Neuronal stem cell (in vitro differentiated cells): ENCODE measurements at regions not wholly inside any gene's neighbourhood (a gene's known extent, or its start where the extent isn't known, plus 50 kb on each side); places are given as distances from the start of the nearest gene placed in this dataset.

Experiments used
- DNase-seq: peaks from one replicate; pipeline ENCODE4 v3.0.0-alpha.2; 2013; ENCODE audit warnings: low spot score
- H2AFZ ChIP-seq: one replicate; pipeline ENCODE4 v1.6.1; 2013; ENCODE audit warnings: mild to moderate bottlenecking, low read length, inconsistent platforms
- H2AK5ac ChIP-seq: 2 replicates; pipeline ENCODE4 v1.6.1; 2013; ENCODE audit warnings: low read depth, mild to moderate bottlenecking, inconsistent platforms, low read length, moderate library complexity, mixed read lengths
- H2BK120ac ChIP-seq: 2 replicates; pipeline ENCODE4 v1.6.1; 2013; ENCODE audit warnings: low read depth, mild to moderate bottlenecking, inconsistent platforms, low read length, moderate library complexity, mixed read lengths
- H2BK12ac ChIP-seq: one replicate; pipeline ENCODE4 v1.6.1; 2013; ENCODE audit warnings: low read length, inconsistent platforms
- H2BK15ac ChIP-seq: 2 replicates; pipeline ENCODE4 v1.6.1; 2013; ENCODE audit warnings: mild to moderate bottlenecking, low read length, inconsistent platforms, mixed read lengths
- H2BK5ac ChIP-seq: one replicate; pipeline ENCODE4 v1.6.1; 2013; ENCODE audit warnings: inconsistent platforms, mild to moderate bottlenecking, low read length, moderate library complexity
- H3K14ac ChIP-seq: one replicate; pipeline ENCODE4 v1.6.1; 2013; ENCODE audit warnings: low read length, inconsistent platforms
- H3K18ac ChIP-seq: 2 replicates; pipeline ENCODE4 v1.6.1; 2013; ENCODE audit warnings: low read length, inconsistent platforms
- H3K23ac ChIP-seq: 2 replicates; pipeline ENCODE4 v1.6.1; 2013; ENCODE audit warnings: low read depth, mild to moderate bottlenecking, mixed read lengths, low read length, inconsistent platforms; ENCODE audit not compliant: poor library complexity
- H3K27ac ChIP-seq: replicated peaks from 3 replicates; pipeline ENCODE4 v1.5.1; 2013; ENCODE audit warnings: low read length, inconsistent platforms
- H3K27me3 ChIP-seq, 3 experiments: 2 replicates each; pipeline ENCODE4 v1.6.1; 2013; ENCODE audit warnings: low read length in 3 of 3, mild to moderate bottlenecking in 2 of 3, inconsistent platforms in 1 of 3, low read depth in 1 of 3, mixed read lengths in 1 of 3, moderate library complexity in 1 of 3; ENCODE audit not compliant: control insufficient read depth in 3 of 3, insufficient read depth in 3 of 3
- H3K36me3 ChIP-seq, 2 donors: replicated peaks in 1 of 2; 2 replicates each; pipeline ENCODE4 v1.6.1; 2013; ENCODE audit warnings: low read length in 2 of 2; ENCODE audit not compliant: control insufficient read depth in 2 of 2, insufficient read depth in 2 of 2
- H3K4ac ChIP-seq: 2 replicates; pipeline ENCODE4 v1.6.1; 2013; ENCODE audit warnings: inconsistent platforms, mild to moderate bottlenecking, low read length, moderate library complexity
- H3K4me1 ChIP-seq, 2 donors: 1 replicate in 1 of 2; 2 replicates in 1 of 2; pipeline ENCODE4 v1.6.1; 2013; ENCODE audit warnings: low read length in 2 of 2, low read depth in 1 of 2; ENCODE audit not compliant: control insufficient read depth in 2 of 2, insufficient read depth in 1 of 2
- H3K4me2 ChIP-seq: one replicate; pipeline ENCODE4 v1.6.1; 2013; ENCODE audit warnings: mild to moderate bottlenecking, low read length, inconsistent platforms; ENCODE audit not compliant: insufficient read depth, poor library complexity, severe bottlenecking
- H3K4me3 ChIP-seq, 2 donors: 2 replicates each; pipeline ENCODE4 v1.5.1; 2013; ENCODE audit warnings: low read length in 2 of 2, mild to moderate bottlenecking in 2 of 2, inconsistent platforms in 1 of 2, moderate library complexity in 1 of 2
- H3K79me1 ChIP-seq: one replicate; pipeline ENCODE4 v1.6.1; 2013; ENCODE audit warnings: low read depth, mild to moderate bottlenecking, inconsistent platforms, low read length, moderate library complexity
- H3K9ac ChIP-seq: one replicate; pipeline ENCODE4 v1.6.1; 2013; ENCODE audit warnings: mild to moderate bottlenecking, low read depth, low read length, inconsistent platforms; ENCODE audit not compliant: poor library complexity
- H3K9me3 ChIP-seq, 2 donors: replicated peaks in 1 of 2; 2 replicates each; pipeline versions ENCODE3 to v1.6.1; 2013; ENCODE audit warnings: low read length in 2 of 2, mild to moderate bottlenecking in 2 of 2, inconsistent platforms in 1 of 2, low read depth in 1 of 2, mixed read lengths in 1 of 2, moderate library complexity in 1 of 2; ENCODE audit not compliant: control insufficient read depth in 2 of 2, insufficient read depth in 1 of 2
- H4K8ac ChIP-seq: one replicate; pipeline ENCODE4 v1.6.1; 2013; ENCODE audit warnings: low read depth, mild to moderate bottlenecking, inconsistent platforms, low read length, moderate library complexity
- H4K91ac ChIP-seq: one replicate; pipeline ENCODE4 v1.6.1; 2013; ENCODE audit warnings: low read length, low read depth, mild to moderate bottlenecking, inconsistent platforms; ENCODE audit not compliant: poor library complexity
- WGBS, 2 donors: extraction: QIAGEN DNeasy Blood & Tissue Kit; methylation state at CpG; one replicate each; pipeline ENCODE4 v1.1.7; 2013; ENCODE audit warnings: missing lambda C conversion rate in 2 of 2, mixed read lengths in 1 of 2; ENCODE audit not compliant: insufficient read length in 2 of 2, insufficient replicate concordance in 1 of 2; ENCODE audit errors: extremely low coverage in 2 of 2; 5-methylcytosine and 5-hydroxymethylcytosine counted together

GRCh38 chr10:52666931-52667330 is 105.7 kb downstream of the MBL2 start:
- peaks cover 0 to 3% of the 10 kb centered on the region in 2 donors for H3K9me3 ChIP-seq
- no peaks in the 10 kb centered on the region for H3K4me1 ChIP-seq
- H2BK120ac ChIP-seq = no peak overlapping the region
- no peak overlapping the region for H4K8ac ChIP-seq
- no peaks in the 10 kb centered on the region for H3K36me3 ChIP-seq
- no peak overlapping the region for H3K14ac ChIP-seq
- no peak overlapping the region for H3K18ac ChIP-seq
- H3K4me2 ChIP-seq = no peak overlapping the region
- H2AK5ac ChIP-seq = no peak overlapping the region
- no peak overlapping the region for H2BK15ac ChIP-seq
- no peak overlapping the region for H2BK5ac ChIP-seq
- H3K27me3 ChIP-seq = no peaks in the 10 kb centered on the region
- no peak overlapping the region for H2AFZ ChIP-seq
- H3K27ac ChIP-seq = no peak overlapping the region
- DNase-seq = no peak
- no peak overlapping the region for H3K23ac ChIP-seq
- no peaks in the 10 kb centered on the region for H3K79me1 ChIP-seq
- H2BK12ac ChIP-seq = no peak overlapping the region
- no CpG with 5 or more reads among the region's 1 CpG for WGBS, 2 donors
- H3K9ac ChIP-seq = no peak overlapping the region
- H3K4ac ChIP-seq = no peak overlapping the region
- H4K91ac ChIP-seq = no peak overlapping the region
- H3K4me3 ChIP-seq = no peak overlapping the region

GRCh38 chr10:52668024-52668423 is 104.6 kb downstream of the MBL2 start:
- Histone ChIP-seq H3K79me1 (no peaks in the 10 kb centered on the region), H3K9ac (no peak overlapping the region), H3K36me3 (no peaks in the 10 kb centered on the region), H3K27me3 (no peaks in the 10 kb centered on the region), H3K18ac (no peak overlapping the region), H4K8ac (no peak overlapping the region), H2BK5ac (no peak overlapping the region), H2BK15ac (no peak overlapping the region), H2AFZ (no peak overlapping the region), H2AK5ac (no peak overlapping the region), H3K4me3 (no peak overlapping the region), H3K27ac (no peak overlapping the region), H2BK120ac (no peak overlapping the region), H3K14ac (no peak overlapping the region), H3K4me1 (no peaks in the 10 kb centered on the region), H3K4me2 (no peak overlapping the region), H3K9me3 (peaks cover 0 to 3% of the 10 kb centered on the region in 2 donors), H3K4ac (no peak overlapping the region), H4K91ac (no peak overlapping the region), H2BK12ac (no peak overlapping the region), H3K23ac (no peak overlapping the region)
- DNase-seq = no peak
- WGBS, 2 donors = no CpG with 5 or more reads among the region's 2 CpGs

- DNase-seq = no peak
- Histone ChIP-seq H3K9me3 (no peaks in the 10 kb centered on the region), H2BK12ac (no peak overlapping the region), H2BK120ac (no peak overlapping the region), H2AFZ (no peak overlapping the region), H3K14ac (no peak overlapping the region), H3K23ac (no peak overlapping the region), H3K27ac (no peak overlapping the region), H4K91ac (no peak overlapping the region), H3K9ac (no peak overlapping the region), H2BK5ac (no peak overlapping the region), H2BK15ac (no peak overlapping the region), H3K79me1 (no peaks in the 10 kb centered on the region), H2AK5ac (no peak overlapping the region), H3K18ac (no peak overlapping the region), H3K4me3 (no peak overlapping the region), H3K27me3 (no peaks in the 10 kb centered on the region), H4K8ac (no peak overlapping the region), H3K4ac (no peak overlapping the region), H3K4me1 (no peaks in the 10 kb centered on the region), H3K36me3 (no peaks in the 10 kb centered on the region), H3K4me2 (no peak overlapping the region)
- WGBS, 2 donors = no CpG with 5 or more reads among the region's 1 CpG
Observed at GRCh38 chr10:52672880-52673279, 99.7 kb downstream of the MBL2 start.

GRCh38 chr10:52673468-52673867 is 99.1 kb downstream of the MBL2 start:
- no peak overlapping the region for H4K8ac ChIP-seq
- H3K23ac ChIP-seq = no peak overlapping the region
- no peaks in the 10 kb centered on the region for H3K4me1 ChIP-seq
- DNase-seq = no peak
- no peaks in the 10 kb centered on the region for H3K36me3 ChIP-seq
- no peak overlapping the region for H2AK5ac ChIP-seq
- no peak overlapping the region for H3K14ac ChIP-seq
- H3K4me2 ChIP-seq = no peak overlapping the region
- no peak overlapping the region for H2BK120ac ChIP-seq
- H2BK15ac ChIP-seq = no peak overlapping the region
- no peak overlapping the region for H2AFZ ChIP-seq
- H3K79me1 ChIP-seq = no peaks in the 10 kb centered on the region
- H2BK12ac ChIP-seq = no peak overlapping the region
- H3K9ac ChIP-seq = no peak overlapping the region
- H3K27me3 ChIP-seq = no peaks in the 10 kb centered on the region
- WGBS, 2 donors = no CpG with 5 or more reads among the region's 2 CpGs
- no peak overlapping the region for H3K18ac ChIP-seq
- H4K91ac ChIP-seq = no peak overlapping the region
- H3K27ac ChIP-seq = no peak overlapping the region
- no peak overlapping the region for H3K4ac ChIP-seq
- H3K4me3 ChIP-seq = no peak overlapping the region
- H3K9me3 ChIP-seq = no peaks in the 10 kb centered on the region
- no peak overlapping the region for H2BK5ac ChIP-seq
